GM12878 (cell line): ENCODE measurements at regions not wholly inside any gene's neighbourhood (a gene's known extent, or its start where the extent isn't known, plus 50 kb on each side); places are given as distances from the start of the nearest gene placed in this dataset.

Experiments
- ATAC-seq: fragments of 200-7000 bp; cut with Tn5 transposase; 3 replicates; pipeline ENCODE4 v1.9.1; 2020; ENCODE audit warnings: mild to moderate bottlenecking, moderate library complexity
- BruUV-seq: library from RNA; stranded (reverse); fragments of 400-500 nt; replicated peaks from 2 replicates; lab custom pipeline; 2021; lab: Mats Ljungman, UMichigan
- CTCF ChIA-PET: fragments of 300-600 bp; sonication (Branson Sonifier 250); formaldehyde crosslinking; extraction: SDS; loops from one replicate; lab custom pipeline; 2021; ENCODE audit warnings: inconsistent platforms; lab: Yijun Ruan, JAX
- POLR2A ChIA-PET: fragments of 350-600 bp; formaldehyde crosslinking; extraction: SDS; loops from one replicate; lab custom pipeline; 2021; ENCODE audit warnings: inconsistent platforms; lab: Charles Lee
- RAD21 ChIA-PET: fragments of 300-600 bp; sonication (Branson Sonifier 250); formaldehyde crosslinking; loops from one replicate; lab custom pipeline; 2023; ENCODE audit warnings: antibody characterized with exemption; ENCODE audit not compliant: unreplicated experiment; lab: Charles Lee
- SMC1A ChIA-PET: fragments of 300-600 bp; sonication (Branson Sonifier 250); formaldehyde crosslinking; loops from one replicate; lab custom pipeline; 2023; ENCODE audit not compliant: unreplicated experiment, uncharacterized antibody; lab: Charles Lee
- DNase-seq: peaks from one replicate; pipeline ENCODE4 v3.0.0-alpha.2; 2011; ENCODE audit warnings: low read depth, low spot score
- FAIRE-seq: peaks from 3 replicates; lab custom pipeline; 2011; peaks lifted over from hg19 to GRCh38; lab: Jason Lieb, UNC
- H2AFZ ChIP-seq: 2 replicates; pipeline ENCODE4 v1.6.0; 2011; ENCODE audit warnings: low read depth, low read length, control low read depth; ENCODE audit not compliant: control insufficient read depth
- H3K27ac ChIP-seq: 2 replicates; pipeline ENCODE4 v1.5.1; 2011; ENCODE audit warnings: control low read depth; ENCODE audit not compliant: control insufficient read depth, insufficient read depth
- H3K27me3 ChIP-seq, 2 experiments: replicated peaks in 1 of 2; 2 replicates each; pipeline versions ENCODE4 v1.6.0 to v1.6.1; 2011; ENCODE audit warnings: low read length in 1 of 2; ENCODE audit not compliant: control insufficient read depth in 2 of 2, insufficient read depth in 2 of 2
- H3K36me3 ChIP-seq, 2 experiments: 2 replicates each; pipeline ENCODE4 v1.5.1; 2011; ENCODE audit warnings: low read length in 1 of 2; ENCODE audit not compliant: control insufficient read depth in 2 of 2, insufficient read depth in 2 of 2
- H3K4me1 ChIP-seq: 2 replicates; pipeline ENCODE4 v1.6.1; 2011; ENCODE audit warnings: mild to moderate bottlenecking, low read length, moderate library complexity, mixed read lengths; ENCODE audit not compliant: control insufficient read depth, insufficient read depth
- H3K4me2 ChIP-seq: 2 replicates; pipeline ENCODE4 v1.6.0; 2011; ENCODE audit warnings: control low read depth; ENCODE audit not compliant: control insufficient read depth, insufficient read depth
- H3K4me3 ChIP-seq: fragments of 200-600 bp; sonication (generic); 2 replicates; pipeline ENCODE4 v1.5.1; 2016
- H3K79me2 ChIP-seq: 2 replicates; pipeline ENCODE4 v1.6.0; 2011; ENCODE audit warnings: low read length; ENCODE audit not compliant: control insufficient read depth, insufficient read depth
- H3K9ac ChIP-seq: 2 replicates; pipeline ENCODE4 v1.8.0; 2011; ENCODE audit warnings: low read length, control low read depth, mixed read lengths; ENCODE audit not compliant: control insufficient read depth, insufficient read depth
- H3K9me3 ChIP-seq: replicated peaks from 3 replicates; pipeline ENCODE4 v1.5.1; 2011; ENCODE audit warnings: mild to moderate bottlenecking, low read length; ENCODE audit not compliant: control insufficient read depth, insufficient read depth
- H4K20me1 ChIP-seq: 2 replicates; pipeline ENCODE4 v1.6.0; 2011; ENCODE audit not compliant: control insufficient read depth, insufficient read depth
- CBX3 ChIP-seq: fragments of 200-600 bp; sonication (generic); IDR thresholded peaks from 2 replicates; pipeline ENCODE4 v1.6.1; 2016; ENCODE audit warnings: low read depth, borderline replicate concordance
- CBX5 ChIP-seq: sonication (generic); IDR thresholded peaks from 2 replicates; pipeline ENCODE4 v1.6.1; 2016; ENCODE audit warnings: low read depth, moderate library complexity, mild to moderate bottlenecking, inconsistent platforms
- EED ChIP-seq: sonication (generic); IDR thresholded peaks from 2 replicates; pipeline ENCODE4 v1.6.1; 2016; ENCODE audit warnings: antibody characterized with exemption, low read depth
- ESRRA ChIP-seq: IDR thresholded peaks from 2 replicates; pipeline ENCODE4 v1.6.1; 2012; ENCODE audit warnings: mild to moderate bottlenecking, low read length, improper control_type of control experiment
- FOXM1 ChIP-seq: IDR thresholded peaks from 2 replicates; pipeline ENCODE4 v1.6.1; 2012; ENCODE audit warnings: low read depth, mild to moderate bottlenecking, inconsistent platforms, low read length, moderate library complexity
- HCFC1 ChIP-seq: fragments of 150-350 bp; IDR thresholded peaks from 2 replicates; pipeline ENCODE4 v1.6.1; 2014; ENCODE audit warnings: low read length
- MYC ChIP-seq: IDR thresholded peaks from 2 replicates; pipeline ENCODE4 v1.6.1; 2011; ENCODE audit warnings: mild to moderate bottlenecking, low read length, moderate library complexity, inconsistent platforms; ENCODE audit not compliant: insufficient read depth, insufficient replicate concordance, insufficient read length, severe bottlenecking
- RB1 ChIP-seq: fragments of 450-650 bp; formaldehyde crosslinking; IDR thresholded peaks from 2 replicates; pipeline ENCODE4 v1.6.1; 2017; ENCODE audit warnings: mild to moderate bottlenecking, borderline replicate concordance
- SIX5 ChIP-seq: IDR thresholded peaks from 2 replicates; pipeline ENCODE4 v1.6.1; 2011; ENCODE audit warnings: mild to moderate bottlenecking, low read depth, low read length, moderate library complexity; ENCODE audit not compliant: severe bottlenecking
- SUPT20H ChIP-seq: IDR thresholded peaks from 2 replicates; pipeline ENCODE4 v1.6.1; 2011; ENCODE audit warnings: low read depth, mild to moderate bottlenecking, low read length, moderate library complexity, borderline replicate concordance; ENCODE audit not compliant: control insufficient read depth
- in situ Hi-C: fragments of 300-500 bp; cut with MboI; formaldehyde crosslinking; loops from 9 replicates; pipeline ENCODE4 v1.14.3; 2018; ENCODE audit warnings: mixed read lengths
- intact Hi-C: fragments of 100-400 bp; cut with micrococcal nuclease; formaldehyde crosslinking; loops from one replicate; pipeline ENCODE4 v1.14.2; 2022; ENCODE audit not compliant: unreplicated experiment
- TF ChIP-seq, protein P1 (sequence below): IDR thresholded peaks from 2 replicates; pipeline ENCODE4 v1.6.1; 2012; ENCODE audit warnings: low read length, inconsistent platforms
- TF ChIP-seq, protein P2 (sequence below): IDR thresholded peaks from 2 replicates; pipeline ENCODE4 v1.6.1; 2012; ENCODE audit warnings: low read depth, low read length, improper control_type of control experiment
- TF ChIP-seq, protein P3 (sequence below): fragments of 450-650 bp; IDR thresholded peaks from 2 replicates; pipeline ENCODE4 v1.6.1; 2016; ENCODE audit warnings: mild to moderate bottlenecking
- TF ChIP-seq, protein P4 (sequence below): IDR thresholded peaks from 2 replicates; pipeline ENCODE4 v1.6.1; 2012; ENCODE audit warnings: improper control_type of control experiment, low read depth, low read length; ENCODE audit not compliant: insufficient replicate concordance

DNA sequence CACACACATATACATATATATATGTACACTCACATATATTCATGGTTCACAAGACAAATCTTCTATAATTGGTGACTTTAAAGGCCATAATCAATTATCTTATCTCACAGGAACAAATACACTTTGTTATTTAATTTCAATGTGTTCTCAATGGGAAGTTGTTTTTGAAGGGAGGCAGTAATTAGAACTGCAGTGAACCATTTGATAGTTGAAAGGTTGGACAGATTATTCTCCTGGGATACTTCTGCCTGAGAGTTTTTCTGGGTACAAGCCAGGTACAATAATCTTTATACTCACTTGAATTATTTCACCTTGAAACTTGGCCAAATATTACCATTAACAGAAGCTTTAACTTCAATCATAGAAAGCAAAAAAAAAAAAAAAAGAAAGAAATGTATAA is 546.6 kb upstream of the LRRTM4 start:
- in situ Hi-C loops, result no loop called here
- POLR2A ChIA-PET, result interaction anchor here (0.9 kb wide), 1 partner anchor 13 kb away, joined by 3 read pairs; no protein-coding TSS in a partner anchor
- ATAC-seq (no peak), FAIRE-seq (no peak), DNase-seq (no peak)
- Histone ChIP-seq H3K9me3 (no peaks in the 10 kb centered on the region), H3K79me2 (no peaks in the 10 kb centered on the region), H2AFZ (no peak overlapping the region), H3K27me3 (no peaks in the 10 kb centered on the region), H3K36me3 (no peaks in the 10 kb centered on the region), H3K9ac (no peak overlapping the region), H3K4me1 (no peaks in the 10 kb centered on the region), H3K27ac (no peak overlapping the region), H4K20me1 (no peaks in the 10 kb centered on the region), H3K4me2 (no peak overlapping the region), H3K4me3 (no peak overlapping the region)
- no TSS peak for BruUV-seq
- SMC1A ChIA-PET, result interaction anchor here (0.9 kb wide), 1 partner anchor 32 kb away, joined by 3 read pairs; no protein-coding TSS in a partner anchor
- CTCF ChIA-PET, result no interaction called here
- intact Hi-C loops, result no loop called here
- RAD21 ChIA-PET, result no interaction called here
- TF ChIP-seq CBX3 (no peak), SIX5 (no peak), CBX5 (no peak), FOXM1 (no peak), MYC (no peak), ESRRA (no peak), RB1 (no peak), SUPT20H (no peak), EED (no peak), HCFC1 (no peak)
- TF ChIP-seq, protein P1, sequence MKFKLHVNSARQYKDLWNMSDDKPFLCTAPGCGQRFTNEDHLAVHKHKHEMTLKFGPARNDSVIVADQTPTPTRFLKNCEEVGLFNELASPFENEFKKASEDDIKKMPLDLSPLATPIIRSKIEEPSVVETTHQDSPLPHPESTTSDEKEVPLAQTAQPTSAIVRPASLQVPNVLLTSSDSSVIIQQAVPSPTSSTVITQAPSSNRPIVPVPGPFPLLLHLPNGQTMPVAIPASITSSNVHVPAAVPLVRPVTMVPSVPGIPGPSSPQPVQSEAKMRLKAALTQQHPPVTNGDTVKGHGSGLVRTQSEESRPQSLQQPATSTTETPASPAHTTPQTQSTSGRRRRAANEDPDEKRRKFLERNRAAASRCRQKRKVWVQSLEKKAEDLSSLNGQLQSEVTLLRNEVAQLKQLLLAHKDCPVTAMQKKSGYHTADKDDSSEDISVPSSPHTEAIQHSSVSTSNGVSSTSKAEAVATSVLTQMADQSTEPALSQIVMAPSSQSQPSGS, result no peak
- TF ChIP-seq, protein P2, sequence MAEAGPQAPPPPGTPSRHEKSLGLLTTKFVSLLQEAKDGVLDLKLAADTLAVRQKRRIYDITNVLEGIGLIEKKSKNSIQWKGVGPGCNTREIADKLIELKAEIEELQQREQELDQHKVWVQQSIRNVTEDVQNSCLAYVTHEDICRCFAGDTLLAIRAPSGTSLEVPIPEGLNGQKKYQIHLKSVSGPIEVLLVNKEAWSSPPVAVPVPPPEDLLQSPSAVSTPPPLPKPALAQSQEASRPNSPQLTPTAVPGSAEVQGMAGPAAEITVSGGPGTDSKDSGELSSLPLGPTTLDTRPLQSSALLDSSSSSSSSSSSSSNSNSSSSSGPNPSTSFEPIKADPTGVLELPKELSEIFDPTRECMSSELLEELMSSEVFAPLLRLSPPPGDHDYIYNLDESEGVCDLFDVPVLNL, result no peak
- TF ChIP-seq, protein P3, sequence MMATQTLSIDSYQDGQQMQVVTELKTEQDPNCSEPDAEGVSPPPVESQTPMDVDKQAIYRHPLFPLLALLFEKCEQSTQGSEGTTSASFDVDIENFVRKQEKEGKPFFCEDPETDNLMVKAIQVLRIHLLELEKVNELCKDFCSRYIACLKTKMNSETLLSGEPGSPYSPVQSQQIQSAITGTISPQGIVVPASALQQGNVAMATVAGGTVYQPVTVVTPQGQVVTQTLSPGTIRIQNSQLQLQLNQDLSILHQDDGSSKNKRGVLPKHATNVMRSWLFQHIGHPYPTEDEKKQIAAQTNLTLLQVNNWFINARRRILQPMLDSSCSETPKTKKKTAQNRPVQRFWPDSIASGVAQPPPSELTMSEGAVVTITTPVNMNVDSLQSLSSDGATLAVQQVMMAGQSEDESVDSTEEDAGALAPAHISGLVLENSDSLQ, result no peak
- TF ChIP-seq, protein P4, sequence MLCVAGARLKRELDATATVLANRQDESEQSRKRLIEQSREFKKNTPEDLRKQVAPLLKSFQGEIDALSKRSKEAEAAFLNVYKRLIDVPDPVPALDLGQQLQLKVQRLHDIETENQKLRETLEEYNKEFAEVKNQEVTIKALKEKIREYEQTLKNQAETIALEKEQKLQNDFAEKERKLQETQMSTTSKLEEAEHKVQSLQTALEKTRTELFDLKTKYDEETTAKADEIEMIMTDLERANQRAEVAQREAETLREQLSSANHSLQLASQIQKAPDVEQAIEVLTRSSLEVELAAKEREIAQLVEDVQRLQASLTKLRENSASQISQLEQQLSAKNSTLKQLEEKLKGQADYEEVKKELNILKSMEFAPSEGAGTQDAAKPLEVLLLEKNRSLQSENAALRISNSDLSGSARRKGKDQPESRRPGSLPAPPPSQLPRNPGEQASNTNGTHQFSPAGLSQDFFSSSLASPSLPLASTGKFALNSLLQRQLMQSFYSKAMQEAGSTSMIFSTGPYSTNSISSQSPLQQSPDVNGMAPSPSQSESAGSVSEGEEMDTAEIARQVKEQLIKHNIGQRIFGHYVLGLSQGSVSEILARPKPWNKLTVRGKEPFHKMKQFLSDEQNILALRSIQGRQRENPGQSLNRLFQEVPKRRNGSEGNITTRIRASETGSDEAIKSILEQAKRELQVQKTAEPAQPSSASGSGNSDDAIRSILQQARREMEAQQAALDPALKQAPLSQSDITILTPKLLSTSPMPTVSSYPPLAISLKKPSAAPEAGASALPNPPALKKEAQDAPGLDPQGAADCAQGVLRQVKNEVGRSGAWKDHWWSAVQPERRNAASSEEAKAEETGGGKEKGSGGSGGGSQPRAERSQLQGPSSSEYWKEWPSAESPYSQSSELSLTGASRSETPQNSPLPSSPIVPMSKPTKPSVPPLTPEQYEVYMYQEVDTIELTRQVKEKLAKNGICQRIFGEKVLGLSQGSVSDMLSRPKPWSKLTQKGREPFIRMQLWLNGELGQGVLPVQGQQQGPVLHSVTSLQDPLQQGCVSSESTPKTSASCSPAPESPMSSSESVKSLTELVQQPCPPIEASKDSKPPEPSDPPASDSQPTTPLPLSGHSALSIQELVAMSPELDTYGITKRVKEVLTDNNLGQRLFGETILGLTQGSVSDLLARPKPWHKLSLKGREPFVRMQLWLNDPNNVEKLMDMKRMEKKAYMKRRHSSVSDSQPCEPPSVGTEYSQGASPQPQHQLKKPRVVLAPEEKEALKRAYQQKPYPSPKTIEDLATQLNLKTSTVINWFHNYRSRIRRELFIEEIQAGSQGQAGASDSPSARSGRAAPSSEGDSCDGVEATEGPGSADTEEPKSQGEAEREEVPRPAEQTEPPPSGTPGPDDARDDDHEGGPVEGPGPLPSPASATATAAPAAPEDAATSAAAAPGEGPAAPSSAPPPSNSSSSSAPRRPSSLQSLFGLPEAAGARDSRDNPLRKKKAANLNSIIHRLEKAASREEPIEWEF, result no peak
